Pancreas (tissue), 10 donors: ENCODE measurements at regions not wholly inside any gene's neighbourhood (a gene's known extent, or its start where the extent isn't known, plus 50 kb on each side); places are given as distances from the start of the nearest gene placed in this dataset.

ENCODE experiments used
- ATAC-seq, 4 donors: fragments of 200-7000 bp; cut with Tn5 transposase; one replicate each; pipeline versions ENCODE4 v1.8.0 to v1.9.1; 2020; ENCODE audit warnings: mild to moderate bottlenecking in 4 of 4, moderate library complexity in 4 of 4
- DNase-seq, 6 donors: peaks; one replicate each; pipeline ENCODE4 v3.0.0-alpha.2; 2020
- FAIRE-seq: peaks from 2 replicates; lab custom pipeline; 2012; peaks lifted over from hg19 to GRCh38; lab: Jason Lieb, UNC
- H3K27ac ChIP-seq, 4 donors: fragments of 200-600 bp; sonication (generic); 1 replicate in 3 of 4; 2 replicates in 1 of 4; pipeline versions ENCODE4 v1.5.0 to v1.8.0; 2020
- H3K27me3 ChIP-seq, 4 donors: fragments of 200-600 bp; one replicate each; pipeline ENCODE4 v1.8.0; 2021
- H3K36me3 ChIP-seq, 3 donors: fragments of 200-600 bp; sonication (generic) in 1 of 3; one replicate each; pipeline versions ENCODE4 v1.5.0 to v1.8.0; 2020 to 2021
- H3K4me1 ChIP-seq, 3 donors: fragments of 200-600 bp; one replicate each; pipeline ENCODE4 v1.8.0; 2021
- H3K4me3 ChIP-seq, 4 donors: fragments of 200-600 bp; sonication (generic) in 2 of 4; one replicate each; pipeline versions ENCODE4 v1.5.0 to v1.8.0; 2020 to 2021
- H3K9me3 ChIP-seq, 4 donors: fragments of 200-600 bp; one replicate each; pipeline ENCODE4 v1.8.0; 2021
- CTCF ChIP-seq, 4 donors: fragments of 200-600 bp; sonication (generic) in 3 of 4; IDR thresholded peaks; one replicate each; pipeline versions ENCODE4 v1.5.0 to v1.8.0; 2021; ENCODE audit warnings: antibody characterized with exemption in 4 of 4
- WGBS, 2 donors: extraction: QIAGEN DNeasy Blood & Tissue Kit; methylation state at CpG; one replicate each; pipeline ENCODE4 v1.1.7; 2013; 5-methylcytosine and 5-hydroxymethylcytosine counted together
- intact Hi-C, 3 donors: fragments of 100-400 bp; cut with DNase I; formaldehyde crosslinking; loops; one replicate each; pipeline versions ENCODE4 v1.11.1 to v1.14.2; 2022
- donor health status: healthy with polysubstance abuse.
- donor health status: DM: no; HTN: no; CAD: no; lungs with moderate emphysema.
- donor health status: DM: no; HTN: no; CAD: no.
- donor health status: control.
- donor health status: control.
- donor health status: Bipolar disorder and iron deficiency.
- donor health status: DM: yes; HTN: yes; CAD: no.
- donor health status: DM: no; HTN: no; CAD: no.
- donor health status: DM: no; HTN: no; CAD: no.
- donor health status: DM: yes; HTN: yes; CAD: no.

GRCh38 chr13:85313761-85314503, 485.3 kb downstream of the SLITRK6 start:
- no peak for FAIRE-seq
- 49 to 52% methylated on average over 6 of the region's 6 CpGs for WGBS, 2 donors
- H3K4me3 ChIP-seq: no peak overlapping the region

GRCh38 chr13:85312071-85312470, 487.1 kb downstream of the SLITRK6 start:
- H3K27ac ChIP-seq: no peak overlapping the region
- no peaks in the 10 kb centered on the region for H3K27me3 ChIP-seq
- WGBS, 2 donors: 51 to 57% methylated on average over 4 of the region's 4 CpGs
- no peak overlapping the region for H3K4me3 ChIP-seq
- H3K9me3 ChIP-seq: no peaks in the 10 kb centered on the region
- FAIRE-seq (no peak), DNase-seq (no peak), ATAC-seq (no peak)
- no peak for TF ChIP-seq CTCF (IDR thresholded peaks at IDR 0.05)
- intact Hi-C loops: no loop called here
- H3K36me3 ChIP-seq: no peaks in the 10 kb centered on the region
- H3K4me1 ChIP-seq: no peaks in the 10 kb centered on the region

More at GRCh38 chr13:85313761-85314503, 485.3 kb downstream of the SLITRK6 start:
- H3K27me3 ChIP-seq: no peaks in the 10 kb centered on the region
- intact Hi-C loops: no loop called here
- no peaks in the 10 kb centered on the region for H3K4me1 ChIP-seq
- H3K27ac ChIP-seq: no peak overlapping the region
- no peaks in the 10 kb centered on the region for H3K9me3 ChIP-seq
- ATAC-seq (no peak), DNase-seq (no peak)
- no peaks in the 10 kb centered on the region for H3K36me3 ChIP-seq
- no peak for TF ChIP-seq CTCF (IDR thresholded peaks at IDR 0.05)

GRCh38 chr13:85303630-85304029, 495.6 kb downstream of the SLITRK6 start:
- ATAC-seq (no peak), FAIRE-seq (no peak), DNase-seq (no peak)
- intact Hi-C loops: no loop called here
- Histone ChIP-seq H3K27ac (no peak overlapping the region), H3K27me3 (no peaks in the 10 kb centered on the region), H3K9me3 (no peaks in the 10 kb centered on the region), H3K4me1 (no peaks in the 10 kb centered on the region), H3K36me3 (no peaks in the 10 kb centered on the region), H3K4me3 (no peak overlapping the region)
- 33 to 43% methylated on average over 4 of the region's 4 CpGs for WGBS, 2 donors
- no peak for TF ChIP-seq CTCF (IDR thresholded peaks at IDR 0.05)

- DNase-seq: no peak
- intact Hi-C loops: no loop called here
- no peaks in the 10 kb centered on the region for H3K4me1 ChIP-seq
- H3K4me3 ChIP-seq: no peak overlapping the region
- no peaks in the 10 kb centered on the region for H3K9me3 ChIP-seq
- no peaks in the 10 kb centered on the region for H3K36me3 ChIP-seq
- ATAC-seq: no peak
- H3K27ac ChIP-seq: no peak overlapping the region
- WGBS, 2 donors: 38 to 66% methylated on average over 1 of the region's 1 CpG
- TF ChIP-seq CTCF (IDR thresholded peaks at IDR 0.05): no peak
- FAIRE-seq: no peak
- no peaks in the 10 kb centered on the region for H3K27me3 ChIP-seq
Measured at GRCh38 chr13:85298387-85298924, 500.8 kb downstream of the SLITRK6 start.

GRCh38 chr13:85288698-85289097, 510.5 kb downstream of the SLITRK6 start:
- no peaks in the 10 kb centered on the region for H3K4me1 ChIP-seq
- FAIRE-seq (no peak), ATAC-seq (no peak), DNase-seq (peak in 1 of 6 donors; percentile 20)
- H3K9me3 ChIP-seq: no peaks in the 10 kb centered on the region
- H3K36me3 ChIP-seq: no peaks in the 10 kb centered on the region
- TF ChIP-seq CTCF (IDR thresholded peaks at IDR 0.05): no peak
- H3K27ac ChIP-seq: no peak overlapping the region
- H3K27me3 ChIP-seq: no peaks in the 10 kb centered on the region
- intact Hi-C loops: no loop called here
- H3K4me3 ChIP-seq: no peak overlapping the region
- WGBS, 2 donors: 90 to 96% methylated on average over 1 of the region's 1 CpG
